GM12874 (cell line): ENCODE measurements at regions not wholly inside any gene's neighbourhood (a gene's known extent, or its start where the extent isn't known, plus 50 kb on each side); places are given as distances from the start of the nearest gene placed in this dataset.

Experiments used
- TF ChIP-seq, protein P1 (sequence below): IDR thresholded peaks from 2 replicates; pipeline ENCODE4 v1.5.1; 2011; ENCODE audit warnings: low read depth, mild to moderate bottlenecking, control low read depth, low read length, moderate library complexity; ENCODE audit not compliant: insufficient read depth

DNA sequence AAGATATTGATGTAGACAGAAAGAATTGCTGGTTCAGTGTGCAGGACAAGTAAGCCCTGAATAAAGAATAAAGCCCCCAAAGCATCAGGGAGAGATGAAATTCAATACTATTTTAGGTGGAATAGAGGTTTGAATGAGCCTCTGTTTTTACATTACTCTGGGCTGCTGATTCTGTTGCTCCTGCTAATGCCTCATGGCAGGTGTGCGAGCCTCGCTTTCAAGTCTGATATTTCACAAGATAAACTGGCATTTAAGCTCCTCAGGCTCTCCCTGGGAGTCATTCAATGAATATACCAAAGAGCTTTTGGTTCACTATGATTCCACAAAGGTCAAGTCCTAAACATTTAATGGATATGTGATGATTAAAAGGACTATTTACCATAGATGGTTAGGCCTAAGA, 601.0 kb upstream of the SLC39A10 start:
- TF ChIP-seq, protein P1, sequence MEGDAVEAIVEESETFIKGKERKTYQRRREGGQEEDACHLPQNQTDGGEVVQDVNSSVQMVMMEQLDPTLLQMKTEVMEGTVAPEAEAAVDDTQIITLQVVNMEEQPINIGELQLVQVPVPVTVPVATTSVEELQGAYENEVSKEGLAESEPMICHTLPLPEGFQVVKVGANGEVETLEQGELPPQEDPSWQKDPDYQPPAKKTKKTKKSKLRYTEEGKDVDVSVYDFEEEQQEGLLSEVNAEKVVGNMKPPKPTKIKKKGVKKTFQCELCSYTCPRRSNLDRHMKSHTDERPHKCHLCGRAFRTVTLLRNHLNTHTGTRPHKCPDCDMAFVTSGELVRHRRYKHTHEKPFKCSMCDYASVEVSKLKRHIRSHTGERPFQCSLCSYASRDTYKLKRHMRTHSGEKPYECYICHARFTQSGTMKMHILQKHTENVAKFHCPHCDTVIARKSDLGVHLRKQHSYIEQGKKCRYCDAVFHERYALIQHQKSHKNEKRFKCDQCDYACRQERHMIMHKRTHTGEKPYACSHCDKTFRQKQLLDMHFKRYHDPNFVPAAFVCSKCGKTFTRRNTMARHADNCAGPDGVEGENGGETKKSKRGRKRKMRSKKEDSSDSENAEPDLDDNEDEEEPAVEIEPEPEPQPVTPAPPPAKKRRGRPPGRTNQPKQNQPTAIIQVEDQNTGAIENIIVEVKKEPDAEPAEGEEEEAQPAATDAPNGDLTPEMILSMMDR = no peak

DNA sequence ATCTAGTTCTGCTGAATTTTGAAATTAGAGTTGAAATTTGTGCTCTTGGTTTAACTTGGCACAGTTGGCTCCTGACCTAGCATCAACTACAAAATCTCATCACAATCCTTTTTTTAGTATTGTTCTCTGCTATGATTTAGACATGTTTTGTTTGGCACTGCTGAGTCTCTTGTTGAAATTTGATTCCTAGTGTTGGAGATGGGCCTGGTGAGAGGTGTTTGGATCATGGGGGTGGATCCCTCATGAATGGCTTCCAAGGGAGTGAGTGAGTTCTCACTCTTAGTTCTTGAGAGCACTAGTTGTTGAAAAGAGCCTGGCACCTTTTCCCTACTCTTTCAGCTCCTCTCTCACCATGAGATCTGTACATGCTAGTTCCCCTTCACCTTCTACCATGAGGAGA, 605.6 kb upstream of the SLC39A10 start:
- TF ChIP-seq, protein P1 = no peak

DNA sequence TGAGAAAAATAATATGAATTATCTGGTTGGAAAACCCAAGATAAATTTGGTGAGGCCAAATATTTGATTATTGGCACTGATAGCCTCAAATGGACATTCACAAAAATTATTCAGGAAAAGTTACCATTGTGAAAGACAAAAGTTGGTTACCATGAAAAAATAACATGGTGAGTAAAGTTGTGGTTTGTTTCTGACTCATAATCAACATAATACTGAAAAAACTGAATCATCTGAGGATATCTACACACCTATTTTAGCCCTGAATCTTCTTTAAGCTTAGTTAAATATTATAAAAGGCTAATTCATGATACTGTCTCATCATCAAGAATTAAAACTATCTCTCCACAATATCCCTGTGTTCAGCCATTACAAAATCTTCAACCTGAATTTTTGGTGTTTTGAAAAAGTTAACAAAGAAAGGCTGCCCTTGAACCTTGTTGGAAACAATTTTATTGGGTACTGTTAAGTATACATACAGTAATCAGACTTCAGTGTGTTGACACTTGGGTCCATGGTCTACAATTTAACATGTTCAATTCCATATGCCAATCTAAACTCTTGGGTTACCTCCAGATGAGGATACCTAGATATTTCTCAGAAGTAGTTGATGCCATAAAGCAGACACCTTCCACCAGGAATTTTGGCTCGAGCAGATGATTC, 607.5 kb upstream of the SLC39A10 start:
- TF ChIP-seq, protein P1 = no peak

DNA sequence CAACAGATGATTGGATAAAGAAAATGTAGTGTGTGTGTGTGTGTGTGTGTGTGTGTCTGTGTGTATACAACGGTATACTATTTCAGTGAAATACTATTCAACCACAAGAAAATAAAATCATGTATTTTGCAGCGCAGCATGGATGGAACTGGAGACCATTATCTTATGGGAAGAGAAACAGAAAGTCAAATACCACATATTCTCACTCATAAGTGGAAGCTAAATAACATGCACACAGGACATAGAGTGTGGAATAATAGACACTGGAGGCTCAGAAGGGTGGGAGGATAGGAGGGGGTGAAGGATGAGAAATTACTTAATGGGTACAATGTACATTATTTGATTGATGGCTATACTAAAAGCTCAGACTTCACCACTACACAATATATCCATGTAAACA, 609.1 kb upstream of the SLC39A10 start:
- TF ChIP-seq, protein P1 = no peak

DNA sequence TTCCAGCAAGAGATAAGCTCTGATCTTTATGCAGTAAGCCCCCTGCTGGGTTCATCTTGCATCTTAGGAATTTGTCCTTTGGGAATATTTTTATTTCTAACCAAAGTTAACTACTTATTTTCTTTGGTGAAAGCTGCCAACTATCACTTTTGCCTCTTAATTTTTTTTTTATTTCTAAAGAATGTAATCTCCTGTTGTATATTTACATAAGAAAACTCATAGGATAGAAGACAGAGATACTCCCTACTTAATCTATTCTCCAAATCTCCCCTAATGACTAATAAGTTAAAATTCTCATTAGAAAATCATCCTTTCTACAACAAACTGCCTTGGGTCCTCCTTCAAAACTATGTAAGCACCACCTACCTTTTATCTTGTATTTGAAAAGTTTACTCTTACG, 612.2 kb upstream of the SLC39A10 start:
- TF ChIP-seq, protein P1 = no peak

DNA sequence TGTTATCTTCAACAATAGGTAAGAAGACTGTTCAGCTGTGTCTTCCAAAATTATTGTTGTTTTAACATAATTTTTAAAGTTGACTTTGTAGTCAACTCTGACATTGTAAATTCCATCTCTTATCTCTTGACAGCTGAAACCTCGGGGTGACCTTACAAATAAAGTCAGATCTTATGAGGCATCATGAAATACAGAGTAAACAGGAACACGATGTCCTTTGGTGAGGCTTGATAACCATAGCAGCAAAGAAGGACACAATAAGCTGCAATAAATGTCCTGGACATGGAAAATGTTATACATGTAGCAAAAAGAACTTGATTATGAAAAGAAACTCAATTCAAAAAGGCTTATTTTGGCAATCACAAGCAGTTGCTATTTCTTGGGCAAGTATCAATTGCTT, 618.9 kb upstream of the SLC39A10 start:
- TF ChIP-seq, protein P1 = no peak

DNA sequence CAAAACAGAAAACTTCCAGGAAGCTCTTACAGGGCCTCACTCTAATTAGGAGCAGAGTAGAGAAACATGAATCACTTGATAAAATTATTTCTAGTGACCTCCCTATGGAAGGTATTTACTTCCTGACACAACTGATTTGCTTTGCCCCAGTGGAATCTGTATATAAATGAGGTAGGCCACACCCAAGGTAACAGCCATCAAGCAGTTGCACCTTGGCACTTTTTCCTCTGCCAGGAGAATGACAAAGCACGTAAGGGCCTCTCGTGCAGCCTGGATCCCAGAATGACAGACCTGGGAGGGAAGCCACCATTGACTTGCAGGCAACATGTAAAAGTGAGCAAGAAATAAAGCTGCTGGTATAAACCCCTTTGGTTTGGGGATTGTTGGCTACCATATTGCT, 620.0 kb upstream of the SLC39A10 start:
- TF ChIP-seq, protein P1 = no peak

DNA sequence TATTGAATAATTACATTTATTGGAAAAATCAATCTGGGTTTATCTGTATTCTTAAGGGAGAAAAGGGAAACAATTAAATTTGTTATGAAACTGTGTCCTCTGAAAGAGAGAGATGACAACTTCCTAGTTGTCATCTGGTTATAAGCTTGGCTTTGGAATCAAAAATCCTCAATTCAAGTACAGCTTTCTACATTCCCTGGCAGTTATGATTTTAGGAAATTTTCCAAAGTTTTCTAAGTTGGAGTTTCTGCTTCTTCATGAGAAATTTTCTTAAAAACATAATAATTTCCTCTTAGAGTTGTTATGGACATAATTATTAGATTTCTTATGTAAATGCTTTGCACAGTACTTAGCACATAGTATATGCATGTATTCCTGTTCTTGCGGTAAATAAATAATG, 625.6 kb upstream of the SLC39A10 start:
- TF ChIP-seq, protein P1 = no peak
